Loucy (cell line): ENCODE measurements at regions not wholly inside any gene's neighbourhood (a gene's known extent, or its start where the extent isn't known, plus 50 kb on each side); places are given as distances from the start of the nearest gene placed in this dataset.

ENCODE experiments used
- EZH2phosphoT487 ChIP-seq: fragments of 200-600 bp; IDR thresholded peaks from 2 replicates; pipeline ENCODE4 v1.6.1; 2018; ENCODE audit warnings: antibody characterized with exemption, mild to moderate bottlenecking, moderate library complexity, borderline replicate concordance
- TF ChIP-seq, protein P1 (sequence below): fragments of 200-600 bp; sonication (generic); conservative IDR thresholded peaks from 2 replicates; pipeline ENCODE4 v1.5.1; 2014; ENCODE audit warnings: mild to moderate bottlenecking, antibody characterized with exemption, low read length

- TF ChIP-seq, protein P1, sequence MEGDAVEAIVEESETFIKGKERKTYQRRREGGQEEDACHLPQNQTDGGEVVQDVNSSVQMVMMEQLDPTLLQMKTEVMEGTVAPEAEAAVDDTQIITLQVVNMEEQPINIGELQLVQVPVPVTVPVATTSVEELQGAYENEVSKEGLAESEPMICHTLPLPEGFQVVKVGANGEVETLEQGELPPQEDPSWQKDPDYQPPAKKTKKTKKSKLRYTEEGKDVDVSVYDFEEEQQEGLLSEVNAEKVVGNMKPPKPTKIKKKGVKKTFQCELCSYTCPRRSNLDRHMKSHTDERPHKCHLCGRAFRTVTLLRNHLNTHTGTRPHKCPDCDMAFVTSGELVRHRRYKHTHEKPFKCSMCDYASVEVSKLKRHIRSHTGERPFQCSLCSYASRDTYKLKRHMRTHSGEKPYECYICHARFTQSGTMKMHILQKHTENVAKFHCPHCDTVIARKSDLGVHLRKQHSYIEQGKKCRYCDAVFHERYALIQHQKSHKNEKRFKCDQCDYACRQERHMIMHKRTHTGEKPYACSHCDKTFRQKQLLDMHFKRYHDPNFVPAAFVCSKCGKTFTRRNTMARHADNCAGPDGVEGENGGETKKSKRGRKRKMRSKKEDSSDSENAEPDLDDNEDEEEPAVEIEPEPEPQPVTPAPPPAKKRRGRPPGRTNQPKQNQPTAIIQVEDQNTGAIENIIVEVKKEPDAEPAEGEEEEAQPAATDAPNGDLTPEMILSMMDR, result no peak
- TF ChIP-seq EZH2phosphoT487, result no peak
Observed at GRCh38 chrX:12060489-12061260, 77.6 kb upstream of the FRMPD4 start.
